ENCODE measurements at regions not wholly inside any gene's neighbourhood (a gene's known extent, or its start where the extent isn't known, plus 50 kb on each side); places are given as distances from the start of the nearest gene placed in this dataset.

- TF ChIP-seq, protein P1, sequence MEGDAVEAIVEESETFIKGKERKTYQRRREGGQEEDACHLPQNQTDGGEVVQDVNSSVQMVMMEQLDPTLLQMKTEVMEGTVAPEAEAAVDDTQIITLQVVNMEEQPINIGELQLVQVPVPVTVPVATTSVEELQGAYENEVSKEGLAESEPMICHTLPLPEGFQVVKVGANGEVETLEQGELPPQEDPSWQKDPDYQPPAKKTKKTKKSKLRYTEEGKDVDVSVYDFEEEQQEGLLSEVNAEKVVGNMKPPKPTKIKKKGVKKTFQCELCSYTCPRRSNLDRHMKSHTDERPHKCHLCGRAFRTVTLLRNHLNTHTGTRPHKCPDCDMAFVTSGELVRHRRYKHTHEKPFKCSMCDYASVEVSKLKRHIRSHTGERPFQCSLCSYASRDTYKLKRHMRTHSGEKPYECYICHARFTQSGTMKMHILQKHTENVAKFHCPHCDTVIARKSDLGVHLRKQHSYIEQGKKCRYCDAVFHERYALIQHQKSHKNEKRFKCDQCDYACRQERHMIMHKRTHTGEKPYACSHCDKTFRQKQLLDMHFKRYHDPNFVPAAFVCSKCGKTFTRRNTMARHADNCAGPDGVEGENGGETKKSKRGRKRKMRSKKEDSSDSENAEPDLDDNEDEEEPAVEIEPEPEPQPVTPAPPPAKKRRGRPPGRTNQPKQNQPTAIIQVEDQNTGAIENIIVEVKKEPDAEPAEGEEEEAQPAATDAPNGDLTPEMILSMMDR (IDR thresholded peaks at IDR 0.05; ENCODE audit: extremely low read depth, missing control alignments): no peak
Measured at GRCh38 chr9:75699017-75699416, 191.5 kb upstream of the PCSK5 start.

DNA sequence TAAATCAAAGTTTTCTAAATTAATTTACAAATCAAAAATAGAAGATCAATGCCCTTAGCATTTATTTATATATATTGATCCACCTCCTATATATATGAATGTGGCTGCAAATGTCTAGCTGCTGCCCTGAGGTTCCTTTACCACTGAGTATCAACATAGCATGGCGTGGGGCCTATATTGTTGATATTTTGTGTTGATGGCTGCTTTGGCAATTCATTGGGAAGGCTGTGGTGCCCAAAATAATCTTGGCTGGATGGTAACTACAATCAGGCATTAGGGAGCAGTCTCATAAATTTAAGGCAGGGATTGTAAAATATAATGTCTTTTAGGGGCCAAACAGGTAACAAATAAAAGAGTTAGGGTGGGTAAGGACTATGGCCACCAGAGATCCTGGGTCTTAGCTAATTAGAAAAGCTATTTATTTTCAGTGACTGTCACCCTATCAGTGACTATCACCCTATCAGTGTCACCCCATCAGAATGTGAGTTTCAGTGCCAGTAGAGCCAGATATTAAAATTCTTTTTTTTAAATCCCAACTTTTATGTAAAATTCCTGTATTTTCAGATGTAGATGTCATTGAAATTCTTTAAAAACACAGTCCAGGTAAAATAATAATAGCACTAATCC lies 190.7 kb upstream of the PCSK5 start:
- DNase-seq (ENCODE audit: low spot score): no peak
- TF ChIP-seq, protein P1 (IDR thresholded peaks at IDR 0.05; ENCODE audit: extremely low read depth, missing control alignments): no peak

More at GRCh38 chr9:75699017-75699416, 191.5 kb upstream of the PCSK5 start:
- no peak for DNase-seq (ENCODE audit: low spot score)

DNA sequence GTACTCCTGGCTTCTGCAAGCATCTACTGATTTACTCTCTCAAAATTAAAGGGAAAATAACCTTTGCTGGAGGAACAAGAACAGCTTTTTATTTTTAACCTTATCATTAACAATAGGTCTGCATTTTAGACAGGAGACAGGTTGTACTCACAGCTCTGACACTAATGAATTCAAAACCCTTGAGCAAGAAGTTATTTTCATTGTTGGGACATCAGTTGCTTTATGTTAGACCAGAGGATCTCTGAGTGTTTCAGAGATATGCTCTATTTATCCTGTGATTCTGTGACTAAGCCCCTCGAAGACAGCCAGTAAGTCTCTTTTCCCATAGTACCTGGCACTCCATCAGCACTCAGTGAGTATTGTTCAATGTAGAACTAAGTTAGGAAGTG lies 190.2 kb upstream of the PCSK5 start:
- TF ChIP-seq, protein P1 (IDR thresholded peaks at IDR 0.05; ENCODE audit: extremely low read depth, missing control alignments): no peak
- no peak for DNase-seq (ENCODE audit: low spot score)

- no peak for DNase-seq (ENCODE audit: low spot score)
- TF ChIP-seq, protein P1 (IDR thresholded peaks at IDR 0.05; ENCODE audit: extremely low read depth, missing control alignments): no peak
Measured at GRCh38 chr9:75707191-75707590, 183.3 kb upstream of the PCSK5 start.

- TF ChIP-seq, protein P1 (IDR thresholded peaks at IDR 0.05; ENCODE audit: extremely low read depth, missing control alignments): no peak
- DNase-seq (ENCODE audit: low spot score): no peak
Measured at GRCh38 chr9:75709698-75710097, 180.8 kb upstream of the PCSK5 start.

DNA sequence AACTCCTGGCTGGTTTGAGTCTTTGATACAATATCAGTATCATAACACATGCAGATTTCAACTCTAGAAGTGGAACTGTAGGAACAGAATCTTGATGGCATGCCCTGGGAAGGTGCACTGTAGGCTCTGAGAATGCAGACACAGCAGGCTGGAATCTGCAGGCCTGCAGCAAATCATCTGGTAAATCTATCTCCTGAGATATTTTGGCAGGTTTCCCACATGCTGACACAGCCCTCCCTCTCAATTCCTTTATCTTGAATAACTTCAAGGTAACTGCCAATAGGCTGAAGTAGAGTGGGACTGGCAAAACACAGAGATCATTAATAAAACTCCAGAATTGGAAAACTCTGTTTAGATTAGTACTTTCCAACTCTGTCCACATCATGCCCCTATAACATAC lies 177.8 kb upstream of the PCSK5 start:
- TF ChIP-seq, protein P1 (IDR thresholded peaks at IDR 0.05; ENCODE audit: extremely low read depth, missing control alignments): no peak
- DNase-seq (ENCODE audit: low spot score): no peak

DNA sequence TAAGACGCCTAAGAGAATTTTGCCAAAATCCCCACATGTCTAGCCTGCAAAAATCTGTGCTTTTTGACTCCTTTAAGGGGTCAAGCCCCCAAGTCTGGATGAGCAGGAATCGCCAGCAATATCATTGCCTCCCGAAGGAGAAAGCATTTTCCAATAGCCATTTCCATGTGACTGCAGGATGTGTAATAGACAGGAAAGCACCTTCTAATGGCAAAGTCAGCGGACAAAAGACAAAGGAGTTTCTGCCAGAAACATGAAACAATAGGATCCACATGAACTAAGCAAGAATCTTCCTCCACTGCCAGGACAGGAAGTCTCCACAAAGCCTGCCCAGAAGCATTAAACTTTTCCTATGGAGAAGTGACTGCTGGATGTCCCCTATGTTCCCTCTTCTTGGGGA lies 177.1 kb upstream of the PCSK5 start:
- TF ChIP-seq, protein P1 (IDR thresholded peaks at IDR 0.05; ENCODE audit: extremely low read depth, missing control alignments): no peak
- DNase-seq (ENCODE audit: low spot score): no peak

All from GM20000 (cell line).